ENCODE measurements at regions not wholly inside any gene's neighbourhood (a gene's known extent, or its start where the extent isn't known, plus 50 kb on each side); places are given as distances from the start of the nearest gene placed in this dataset.

DNA sequence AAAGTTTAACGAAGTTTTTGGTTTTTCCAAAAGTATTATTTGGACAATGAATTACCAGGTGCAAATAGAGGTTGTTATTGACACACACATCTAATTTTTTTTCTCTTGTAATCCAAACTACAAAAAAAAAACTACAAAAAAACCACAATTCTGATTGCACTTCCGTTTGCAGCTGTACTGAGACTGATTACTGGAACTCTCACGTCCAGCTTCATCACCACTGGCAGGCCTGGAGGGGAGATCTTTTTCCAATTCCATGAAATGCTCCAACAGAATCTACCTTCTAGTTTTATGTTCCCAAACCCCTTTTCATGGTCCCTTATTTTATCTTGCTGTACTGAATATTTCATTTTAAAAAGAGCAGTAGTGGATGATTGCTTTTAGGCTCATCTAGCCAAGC is 1118.3 kb downstream of the C4orf33 start:
- no peaks in the 10 kb centered on the region for H3K27me3 ChIP-seq (ENCODE audit: control insufficient read depth, insufficient read depth, low read length)
- no peaks in the 10 kb centered on the region for H3K4me1 ChIP-seq (ENCODE audit: control insufficient read depth, insufficient read depth, low read length)
- no peaks in the 10 kb centered on the region for H4K20me1 ChIP-seq (ENCODE audit: insufficient read depth, low read length)
- H3K9me1 ChIP-seq (ENCODE audit: insufficient read depth, low read length): no peaks in the 10 kb centered on the region
- H4K91ac ChIP-seq (ENCODE audit: insufficient read depth, low read depth, low read length): no peak overlapping the region
- no peak overlapping the region for H3K23ac ChIP-seq (ENCODE audit: low read depth, low read length)
- no peak for ATAC-seq (ENCODE audit: low read depth)
- H2BK120ac ChIP-seq (ENCODE audit: low read depth, low read length): no peak overlapping the region
- TF ChIP-seq RCOR1 (IDR thresholded peaks at IDR 0.05; ENCODE audit: insufficient replicate concordance, low read length) (no peak), CHD1 (IDR thresholded peaks at IDR 0.05; ENCODE audit: low read depth, low read length) (no peak), MXI1 (IDR thresholded peaks at IDR 0.05; ENCODE audit: borderline replicate concordance, low read depth, low read length) (no peak), SMC3 (IDR thresholded peaks at IDR 0.05; ENCODE audit: low read depth, low read length) (no peak), CEBPB (IDR thresholded peaks at IDR 0.05; ENCODE audit: low read depth, low read length) (no peak), POLR2A (IDR thresholded peaks at IDR 0.05; ENCODE audit: low read depth, low read length) (no peak), MAFK (IDR thresholded peaks at IDR 0.05; ENCODE audit: low read depth, low read length) (no peak), MAZ (IDR thresholded peaks at IDR 0.05; ENCODE audit: borderline replicate concordance, low read depth, low read length) (no peak), NFE2L2 (IDR thresholded peaks at IDR 0.05; ENCODE audit: low read depth, low read length) (no peak), BHLHE40 (IDR thresholded peaks at IDR 0.05; ENCODE audit: low read depth, low read length) (no peak), FOS (IDR thresholded peaks at IDR 0.05; ENCODE audit: low read depth, low read length) (no peak), RAD21 (IDR thresholded peaks at IDR 0.05; ENCODE audit: low read length) (no peak), RFX5 (IDR thresholded peaks at IDR 0.05; ENCODE audit: low read depth, low read length) (no peak)
- TF ChIP-seq, protein P1, sequence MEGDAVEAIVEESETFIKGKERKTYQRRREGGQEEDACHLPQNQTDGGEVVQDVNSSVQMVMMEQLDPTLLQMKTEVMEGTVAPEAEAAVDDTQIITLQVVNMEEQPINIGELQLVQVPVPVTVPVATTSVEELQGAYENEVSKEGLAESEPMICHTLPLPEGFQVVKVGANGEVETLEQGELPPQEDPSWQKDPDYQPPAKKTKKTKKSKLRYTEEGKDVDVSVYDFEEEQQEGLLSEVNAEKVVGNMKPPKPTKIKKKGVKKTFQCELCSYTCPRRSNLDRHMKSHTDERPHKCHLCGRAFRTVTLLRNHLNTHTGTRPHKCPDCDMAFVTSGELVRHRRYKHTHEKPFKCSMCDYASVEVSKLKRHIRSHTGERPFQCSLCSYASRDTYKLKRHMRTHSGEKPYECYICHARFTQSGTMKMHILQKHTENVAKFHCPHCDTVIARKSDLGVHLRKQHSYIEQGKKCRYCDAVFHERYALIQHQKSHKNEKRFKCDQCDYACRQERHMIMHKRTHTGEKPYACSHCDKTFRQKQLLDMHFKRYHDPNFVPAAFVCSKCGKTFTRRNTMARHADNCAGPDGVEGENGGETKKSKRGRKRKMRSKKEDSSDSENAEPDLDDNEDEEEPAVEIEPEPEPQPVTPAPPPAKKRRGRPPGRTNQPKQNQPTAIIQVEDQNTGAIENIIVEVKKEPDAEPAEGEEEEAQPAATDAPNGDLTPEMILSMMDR (conservative IDR thresholded peaks at IDR 0.05; ENCODE audit: low read depth, low read length): no peak
- TF ChIP-seq, protein P2, sequence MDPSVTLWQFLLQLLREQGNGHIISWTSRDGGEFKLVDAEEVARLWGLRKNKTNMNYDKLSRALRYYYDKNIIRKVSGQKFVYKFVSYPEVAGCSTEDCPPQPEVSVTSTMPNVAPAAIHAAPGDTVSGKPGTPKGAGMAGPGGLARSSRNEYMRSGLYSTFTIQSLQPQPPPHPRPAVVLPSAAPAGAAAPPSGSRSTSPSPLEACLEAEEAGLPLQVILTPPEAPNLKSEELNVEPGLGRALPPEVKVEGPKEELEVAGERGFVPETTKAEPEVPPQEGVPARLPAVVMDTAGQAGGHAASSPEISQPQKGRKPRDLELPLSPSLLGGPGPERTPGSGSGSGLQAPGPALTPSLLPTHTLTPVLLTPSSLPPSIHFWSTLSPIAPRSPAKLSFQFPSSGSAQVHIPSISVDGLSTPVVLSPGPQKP (IDR thresholded peaks at IDR 0.05; ENCODE audit: borderline replicate concordance, low read depth, low read length): no peak
- TF ChIP-seq, protein P3, sequence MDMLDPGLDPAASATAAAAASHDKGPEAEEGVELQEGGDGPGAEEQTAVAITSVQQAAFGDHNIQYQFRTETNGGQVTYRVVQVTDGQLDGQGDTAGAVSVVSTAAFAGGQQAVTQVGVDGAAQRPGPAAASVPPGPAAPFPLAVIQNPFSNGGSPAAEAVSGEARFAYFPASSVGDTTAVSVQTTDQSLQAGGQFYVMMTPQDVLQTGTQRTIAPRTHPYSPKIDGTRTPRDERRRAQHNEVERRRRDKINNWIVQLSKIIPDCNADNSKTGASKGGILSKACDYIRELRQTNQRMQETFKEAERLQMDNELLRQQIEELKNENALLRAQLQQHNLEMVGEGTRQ (IDR thresholded peaks at IDR 0.05; ENCODE audit: low read depth, low read length): no peak
- H3K4me2 ChIP-seq (ENCODE audit: low read depth, low read length): no peak overlapping the region
- H3K14ac ChIP-seq (replicated peaks; ENCODE audit: low read depth, low read length): no peak overlapping the region
- WGBS, 2 experiments (ENCODE audit: extremely low coverage in 2 of 2, insufficient read length in 1 of 2): no CpG with 5 or more reads among the region's 3 CpGs
- H3K9ac ChIP-seq (ENCODE audit: low read depth, low read length): no peak overlapping the region
- POLR2A ChIA-PET (ENCODE audit: unreplicated experiment): no interaction called here
- H2BK20ac ChIP-seq (ENCODE audit: low read depth, low read length): no peak overlapping the region
- H2BK5ac ChIP-seq (ENCODE audit: low read depth, low read length, poor library complexity, severe bottlenecking): no peak overlapping the region
- H2AK5ac ChIP-seq (ENCODE audit: low read depth, low read length): no peak overlapping the region
- H3K18ac ChIP-seq (ENCODE audit: low read depth, low read length): no peak overlapping the region
- dilution Hi-C loops (cut with HindIII; ENCODE audit: low sequenced_read_pairs, unreplicated experiment): no loop called here
- H4K8ac ChIP-seq (ENCODE audit: low read depth in 2 of 2, low read length in 2 of 2): no peak overlapping the region
- no peak overlapping the region for H3K56ac ChIP-seq (ENCODE audit: extremely low read depth, insufficient read depth, low read length)
- intact Hi-C loops (cut with micrococcal nuclease): no loop called here
- no peak overlapping the region for H2AK9ac ChIP-seq (replicated peaks; ENCODE audit: low read depth, low read length, poor library complexity)
- H3K79me1 ChIP-seq (ENCODE audit: low read depth in 1 of 2, low read length in 2 of 2): no peaks in the 10 kb centered on the region
- H3K27ac ChIP-seq (ENCODE audit: insufficient read depth, low read length): no peak overlapping the region
- no peaks in the 10 kb centered on the region for H3K36me3 ChIP-seq (ENCODE audit: control insufficient read depth, insufficient read depth, low read length)
- H3K9me3 ChIP-seq (ENCODE audit: control insufficient read depth, insufficient read depth, low read length): peaks cover 2% of the 10 kb centered on the region; the same call in 1 of the 2 replicates
- in situ Hi-C loops (cut with MboI; ENCODE audit: low sequenced_read_pairs): no loop called here
- no TSS peak for BruUV-seq (replicated peaks)
- no peak overlapping the region for H3K4me3 ChIP-seq (ENCODE audit: insufficient read depth, low read depth, low read length)
- DNase-seq: no peak
- no peak overlapping the region for H2AFZ ChIP-seq (replicated peaks; ENCODE audit: low read length, poor library complexity)
- H3K4ac ChIP-seq (ENCODE audit: low read depth, low read length): no peak overlapping the region
- CTCF ChIA-PET: interaction anchor here (0.6 kb wide), 1 partner anchor 9 kb away, joined by 3 read pairs; no protein-coding TSS in a partner anchor
- H2BK15ac ChIP-seq (ENCODE audit: low read depth, low read length): no peak overlapping the region
- H4K5ac ChIP-seq (ENCODE audit: low read depth, low read length): no peak overlapping the region

Measured in IMR-90 (cell line).